Liver (tissue), 3 donors: ENCODE measurements at regions not wholly inside any gene's neighbourhood (a gene's known extent, or its start where the extent isn't known, plus 50 kb on each side); places are given as distances from the start of the nearest gene placed in this dataset.

Experiments used
- FOXA1 ChIP-seq: IDR thresholded peaks from 2 replicates; pipeline ENCODE4 v1.6.1; 2016; ENCODE audit warnings: antibody characterized with exemption
- FOXA2 ChIP-seq: IDR thresholded peaks from 2 replicates; pipeline ENCODE4 v1.6.1; 2016; ENCODE audit warnings: antibody characterized with exemption
- GABPA ChIP-seq, 2 donors: IDR thresholded peaks in 1 of 2; conservative IDR thresholded peaks in 1 of 2; 2 replicates each; pipeline ENCODE4 v1.6.1; 2016; ENCODE audit warnings: antibody characterized with exemption in 2 of 2, mild to moderate bottlenecking in 1 of 2, moderate library complexity in 1 of 2
- RAD21 ChIP-seq, 2 donors: IDR thresholded peaks; 2 replicates each; pipeline ENCODE4 v1.6.1; 2016; ENCODE audit warnings: antibody characterized with exemption in 2 of 2, mild to moderate bottlenecking in 2 of 2
- RXRA ChIP-seq, 2 donors: IDR thresholded peaks; 2 replicates each; pipeline ENCODE4 v1.6.1; 2017 to 2018; ENCODE audit warnings: antibody characterized with exemption in 2 of 2, mild to moderate bottlenecking in 1 of 2
- TAF1 ChIP-seq: conservative IDR thresholded peaks from 2 replicates; pipeline ENCODE4 v1.6.1; 2016; ENCODE audit warnings: antibody characterized with exemption, mild to moderate bottlenecking
- TF ChIP-seq, protein P1 (sequence below): fragments of 150-350 bp; IDR thresholded peaks from 2 replicates; pipeline ENCODE4 v1.5.1; 2017; ENCODE audit warnings: improper control_type of control experiment, low read depth, low read length; ENCODE audit not compliant: missing input control
- donor health status: healthy.
- donor health status: healthy.

DNA sequence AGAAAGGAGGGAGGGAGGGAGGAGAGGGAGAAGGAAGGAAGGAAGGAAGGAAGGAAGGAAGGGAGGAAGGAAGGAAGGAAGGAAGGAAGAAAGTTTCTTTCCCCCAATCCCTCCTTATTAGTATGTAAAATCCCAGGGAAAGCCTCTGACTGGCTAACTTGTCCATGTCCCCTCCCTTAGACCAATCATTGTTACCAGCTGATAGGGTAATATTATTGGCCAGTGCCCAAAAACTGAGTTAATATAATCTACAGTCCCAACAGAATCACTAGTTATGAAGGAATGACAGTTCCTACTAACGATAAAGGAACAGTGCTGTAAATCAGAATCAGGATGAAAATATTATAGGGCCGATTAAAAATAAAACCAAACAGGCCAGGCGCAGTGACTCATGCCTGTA, 53.6 kb upstream of the CCNG1 start:
- TF ChIP-seq, protein P1, sequence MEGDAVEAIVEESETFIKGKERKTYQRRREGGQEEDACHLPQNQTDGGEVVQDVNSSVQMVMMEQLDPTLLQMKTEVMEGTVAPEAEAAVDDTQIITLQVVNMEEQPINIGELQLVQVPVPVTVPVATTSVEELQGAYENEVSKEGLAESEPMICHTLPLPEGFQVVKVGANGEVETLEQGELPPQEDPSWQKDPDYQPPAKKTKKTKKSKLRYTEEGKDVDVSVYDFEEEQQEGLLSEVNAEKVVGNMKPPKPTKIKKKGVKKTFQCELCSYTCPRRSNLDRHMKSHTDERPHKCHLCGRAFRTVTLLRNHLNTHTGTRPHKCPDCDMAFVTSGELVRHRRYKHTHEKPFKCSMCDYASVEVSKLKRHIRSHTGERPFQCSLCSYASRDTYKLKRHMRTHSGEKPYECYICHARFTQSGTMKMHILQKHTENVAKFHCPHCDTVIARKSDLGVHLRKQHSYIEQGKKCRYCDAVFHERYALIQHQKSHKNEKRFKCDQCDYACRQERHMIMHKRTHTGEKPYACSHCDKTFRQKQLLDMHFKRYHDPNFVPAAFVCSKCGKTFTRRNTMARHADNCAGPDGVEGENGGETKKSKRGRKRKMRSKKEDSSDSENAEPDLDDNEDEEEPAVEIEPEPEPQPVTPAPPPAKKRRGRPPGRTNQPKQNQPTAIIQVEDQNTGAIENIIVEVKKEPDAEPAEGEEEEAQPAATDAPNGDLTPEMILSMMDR = no peak
- TF ChIP-seq TAF1 = no peak
- TF ChIP-seq RAD21 (IDR thresholded peaks at IDR 0.05) = no peak
- no peak for TF ChIP-seq FOXA2
- no peak for TF ChIP-seq RXRA (IDR thresholded peaks at IDR 0.05)
- TF ChIP-seq FOXA1 = no peak
- TF ChIP-seq GABPA (IDR thresholded peaks at IDR 0.05 in 1 of 2, conservative IDR thresholded peaks at IDR 0.05 in 1 of 2) = no peak
